ENCODE measurements at regions not wholly inside any gene's neighbourhood (a gene's known extent, or its start where the extent isn't known, plus 50 kb on each side); places are given as distances from the start of the nearest gene placed in this dataset.

DNA sequence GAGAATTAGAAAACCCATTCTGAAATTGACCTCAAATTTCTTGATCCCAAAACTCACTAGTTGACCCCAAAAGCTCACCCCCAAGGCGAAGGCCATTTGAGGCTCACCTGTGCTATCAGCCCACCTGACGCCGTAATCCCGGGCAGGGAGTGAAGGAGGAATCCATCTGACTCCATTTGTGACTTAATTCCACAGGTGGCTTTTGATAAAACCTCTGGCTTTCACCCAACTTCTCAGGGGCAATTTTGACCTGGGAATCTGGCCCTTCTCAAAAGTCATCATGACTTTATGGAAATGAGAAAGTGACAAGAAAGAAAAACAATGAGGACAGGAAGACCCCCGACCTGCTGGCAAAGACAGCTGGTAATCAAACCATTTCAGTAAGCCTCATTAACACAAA is 86.9 kb upstream of the SALL3 start:
- TF ChIP-seq, protein P1, sequence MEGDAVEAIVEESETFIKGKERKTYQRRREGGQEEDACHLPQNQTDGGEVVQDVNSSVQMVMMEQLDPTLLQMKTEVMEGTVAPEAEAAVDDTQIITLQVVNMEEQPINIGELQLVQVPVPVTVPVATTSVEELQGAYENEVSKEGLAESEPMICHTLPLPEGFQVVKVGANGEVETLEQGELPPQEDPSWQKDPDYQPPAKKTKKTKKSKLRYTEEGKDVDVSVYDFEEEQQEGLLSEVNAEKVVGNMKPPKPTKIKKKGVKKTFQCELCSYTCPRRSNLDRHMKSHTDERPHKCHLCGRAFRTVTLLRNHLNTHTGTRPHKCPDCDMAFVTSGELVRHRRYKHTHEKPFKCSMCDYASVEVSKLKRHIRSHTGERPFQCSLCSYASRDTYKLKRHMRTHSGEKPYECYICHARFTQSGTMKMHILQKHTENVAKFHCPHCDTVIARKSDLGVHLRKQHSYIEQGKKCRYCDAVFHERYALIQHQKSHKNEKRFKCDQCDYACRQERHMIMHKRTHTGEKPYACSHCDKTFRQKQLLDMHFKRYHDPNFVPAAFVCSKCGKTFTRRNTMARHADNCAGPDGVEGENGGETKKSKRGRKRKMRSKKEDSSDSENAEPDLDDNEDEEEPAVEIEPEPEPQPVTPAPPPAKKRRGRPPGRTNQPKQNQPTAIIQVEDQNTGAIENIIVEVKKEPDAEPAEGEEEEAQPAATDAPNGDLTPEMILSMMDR (IDR thresholded peaks at IDR 0.05) = no peak
- TF ChIP-seq EP300 (IDR thresholded peaks at IDR 0.05) (no peak), POLR2AphosphoS5 (IDR thresholded peaks at IDR 0.05) (no peak), POLR2A (IDR thresholded peaks at IDR 0.05) (no peak)

Data from sigmoid colon (tissue), 4 donors.